ENCODE measurements at regions not wholly inside any gene's neighbourhood (a gene's known extent, or its start where the extent isn't known, plus 50 kb on each side); places are given as distances from the start of the nearest gene placed in this dataset.

GRCh38 chr5:85143138-85143537 is 758.5 kb upstream of the EDIL3 start:
- DNase-seq: no peak
- in situ Hi-C loops (cut with HindIII; ENCODE audit: low pct_ligation_motif_present, low pct_unique_long_range_greater_than_20kb, low sequenced_read_pairs): no loop called here

GRCh38 chr5:85148701-85149100 is 764.0 kb upstream of the EDIL3 start:
- in situ Hi-C loops (cut with HindIII; ENCODE audit: low pct_ligation_motif_present, low pct_unique_long_range_greater_than_20kb, low sequenced_read_pairs): no loop called here
- DNase-seq: no peak

- in situ Hi-C loops (cut with HindIII; ENCODE audit: low pct_ligation_motif_present, low pct_unique_long_range_greater_than_20kb, low sequenced_read_pairs): no loop called here
- DNase-seq: no peak
These were observed 774.7 kb upstream of the EDIL3 start for GRCh38 chr5:85159395-85159794.

- in situ Hi-C loops (cut with HindIII; ENCODE audit: low pct_ligation_motif_present, low pct_unique_long_range_greater_than_20kb, low sequenced_read_pairs): no loop called here
These were observed 783.8 kb upstream of the EDIL3 start for GRCh38 chr5:85168474-85168873.

GRCh38 chr5:85170183-85170582 is 785.5 kb upstream of the EDIL3 start:
- DNase-seq: no peak
- in situ Hi-C loops (cut with HindIII; ENCODE audit: low pct_ligation_motif_present, low pct_unique_long_range_greater_than_20kb, low sequenced_read_pairs): no loop called here

More at GRCh38 chr5:85168474-85168873, 783.8 kb upstream of the EDIL3 start:
- DNase-seq: no peak

- no peak for DNase-seq
- in situ Hi-C loops (cut with HindIII; ENCODE audit: low pct_ligation_motif_present, low pct_unique_long_range_greater_than_20kb, low sequenced_read_pairs): no loop called here
These were observed 788.8 kb upstream of the EDIL3 start for GRCh38 chr5:85173469-85173868.

GRCh38 chr5:85182344-85182743 is 797.7 kb upstream of the EDIL3 start:
- no peak for DNase-seq
- in situ Hi-C loops (cut with HindIII; ENCODE audit: low pct_ligation_motif_present, low pct_unique_long_range_greater_than_20kb, low sequenced_read_pairs): no loop called here

GRCh38 chr5:85204289-85204688 is 819.6 kb upstream of the EDIL3 start:
- in situ Hi-C loops (cut with HindIII; ENCODE audit: low pct_ligation_motif_present, low pct_unique_long_range_greater_than_20kb, low sequenced_read_pairs): no loop called here
- no peak for DNase-seq

GRCh38 chr5:85205430-85205829 is 820.8 kb upstream of the EDIL3 start:
- DNase-seq: no peak
- in situ Hi-C loops (cut with HindIII; ENCODE audit: low pct_ligation_motif_present, low pct_unique_long_range_greater_than_20kb, low sequenced_read_pairs): no loop called here

- in situ Hi-C loops (cut with HindIII; ENCODE audit: low pct_ligation_motif_present, low pct_unique_long_range_greater_than_20kb, low sequenced_read_pairs): no loop called here
- no peak for DNase-seq
These were observed 840.7 kb upstream of the EDIL3 start for GRCh38 chr5:85225388-85225787.

- DNase-seq: no peak
- in situ Hi-C loops (cut with HindIII; ENCODE audit: low pct_ligation_motif_present, low pct_unique_long_range_greater_than_20kb, low sequenced_read_pairs): no loop called here
These were observed 864.5 kb upstream of the EDIL3 start for GRCh38 chr5:85249204-85249603.

- DNase-seq: no peak
- in situ Hi-C loops (cut with HindIII; ENCODE audit: low pct_ligation_motif_present, low pct_unique_long_range_greater_than_20kb, low sequenced_read_pairs): no loop called here
These were observed 878.4 kb upstream of the EDIL3 start for GRCh38 chr5:85263125-85263524.

GRCh38 chr5:85266692-85267091 is 882.0 kb upstream of the EDIL3 start:
- no peak for DNase-seq
- in situ Hi-C loops (cut with HindIII; ENCODE audit: low pct_ligation_motif_present, low pct_unique_long_range_greater_than_20kb, low sequenced_read_pairs): no loop called here

GRCh38 chr5:85268194-85268593 is 883.5 kb upstream of the EDIL3 start:
- DNase-seq: no peak
- in situ Hi-C loops (cut with HindIII; ENCODE audit: low pct_ligation_motif_present, low pct_unique_long_range_greater_than_20kb, low sequenced_read_pairs): no loop called here

- in situ Hi-C loops (cut with HindIII; ENCODE audit: low pct_ligation_motif_present, low pct_unique_long_range_greater_than_20kb, low sequenced_read_pairs): no loop called here
- DNase-seq: no peak
These were observed 893.5 kb upstream of the EDIL3 start for GRCh38 chr5:85278193-85278592.

- in situ Hi-C loops (cut with HindIII; ENCODE audit: low pct_ligation_motif_present, low pct_unique_long_range_greater_than_20kb, low sequenced_read_pairs): no loop called here
- DNase-seq: no peak
These were observed 904.2 kb upstream of the EDIL3 start for GRCh38 chr5:85288914-85289313.

GRCh38 chr5:85293145-85293785 is 908.6 kb upstream of the EDIL3 start:
- peak; percentile 63 for DNase-seq
- in situ Hi-C loops (cut with HindIII; ENCODE audit: low pct_ligation_motif_present, low pct_unique_long_range_greater_than_20kb, low sequenced_read_pairs): no loop called here

- DNase-seq: no peak
- in situ Hi-C loops (cut with HindIII; ENCODE audit: low pct_ligation_motif_present, low pct_unique_long_range_greater_than_20kb, low sequenced_read_pairs): no loop called here
These were observed 919.8 kb upstream of the EDIL3 start for GRCh38 chr5:85304524-85304923.

- in situ Hi-C loops (cut with HindIII; ENCODE audit: low pct_ligation_motif_present, low pct_unique_long_range_greater_than_20kb, low sequenced_read_pairs): no loop called here
These were observed 921.1 kb upstream of the EDIL3 start for GRCh38 chr5:85305766-85306165.

GRCh38 chr5:85311536-85311935 is 926.9 kb upstream of the EDIL3 start:
- no peak for DNase-seq
- in situ Hi-C loops (cut with HindIII; ENCODE audit: low pct_ligation_motif_present, low pct_unique_long_range_greater_than_20kb, low sequenced_read_pairs): no loop called here

More at GRCh38 chr5:85305766-85306165, 921.1 kb upstream of the EDIL3 start:
- no peak for DNase-seq

- in situ Hi-C loops (cut with HindIII; ENCODE audit: low pct_ligation_motif_present, low pct_unique_long_range_greater_than_20kb, low sequenced_read_pairs): no loop called here
- no peak for DNase-seq
These were observed 935.8 kb upstream of the EDIL3 start for GRCh38 chr5:85320495-85320894.

All from ACHN (cell line).